ENCODE measurements at regions not wholly inside any gene's neighbourhood (a gene's known extent, or its start where the extent isn't known, plus 50 kb on each side); places are given as distances from the start of the nearest gene placed in this dataset.

DNA sequence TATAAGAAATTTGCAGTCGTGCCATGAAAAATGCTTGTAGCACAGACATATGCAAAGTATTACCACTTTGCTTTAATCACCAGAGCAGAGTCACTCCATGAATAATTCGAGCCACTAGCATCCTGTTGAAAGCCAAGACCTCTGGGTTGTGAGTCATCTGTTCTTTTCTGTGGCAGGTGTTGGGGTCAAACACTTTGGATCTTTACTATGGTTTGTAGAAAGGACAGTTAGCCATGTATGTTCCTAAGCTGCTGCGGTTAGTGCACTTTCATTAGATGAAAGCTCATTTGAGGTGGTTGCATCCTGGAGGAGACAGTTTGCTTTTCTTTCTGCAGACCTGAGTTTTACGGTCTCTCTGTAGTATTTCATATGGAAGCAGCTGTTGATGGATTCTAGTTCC is 223.7 kb downstream of the DMRT2 start:
- no peak for TF ChIP-seq EZH2 (IDR thresholded peaks at IDR 0.05; ENCODE audit: low read depth, unreplicated experiment)
- TF ChIP-seq, protein P1, sequence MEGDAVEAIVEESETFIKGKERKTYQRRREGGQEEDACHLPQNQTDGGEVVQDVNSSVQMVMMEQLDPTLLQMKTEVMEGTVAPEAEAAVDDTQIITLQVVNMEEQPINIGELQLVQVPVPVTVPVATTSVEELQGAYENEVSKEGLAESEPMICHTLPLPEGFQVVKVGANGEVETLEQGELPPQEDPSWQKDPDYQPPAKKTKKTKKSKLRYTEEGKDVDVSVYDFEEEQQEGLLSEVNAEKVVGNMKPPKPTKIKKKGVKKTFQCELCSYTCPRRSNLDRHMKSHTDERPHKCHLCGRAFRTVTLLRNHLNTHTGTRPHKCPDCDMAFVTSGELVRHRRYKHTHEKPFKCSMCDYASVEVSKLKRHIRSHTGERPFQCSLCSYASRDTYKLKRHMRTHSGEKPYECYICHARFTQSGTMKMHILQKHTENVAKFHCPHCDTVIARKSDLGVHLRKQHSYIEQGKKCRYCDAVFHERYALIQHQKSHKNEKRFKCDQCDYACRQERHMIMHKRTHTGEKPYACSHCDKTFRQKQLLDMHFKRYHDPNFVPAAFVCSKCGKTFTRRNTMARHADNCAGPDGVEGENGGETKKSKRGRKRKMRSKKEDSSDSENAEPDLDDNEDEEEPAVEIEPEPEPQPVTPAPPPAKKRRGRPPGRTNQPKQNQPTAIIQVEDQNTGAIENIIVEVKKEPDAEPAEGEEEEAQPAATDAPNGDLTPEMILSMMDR (conservative IDR thresholded peaks at IDR 0.05; ENCODE audit: low read depth in 2 of 2), result no peak

Data from GM23338 (cell line).